Thyroid gland (tissue), 4 donors: ENCODE measurements at regions not wholly inside any gene's neighbourhood (a gene's known extent, or its start where the extent isn't known, plus 50 kb on each side); places are given as distances from the start of the nearest gene placed in this dataset.

Experiments used
- DNase-seq, 2 donors: peaks; one replicate each; pipeline ENCODE4 v3.0.0-alpha.2; 2019
- H3K27ac ChIP-seq, 3 donors: fragments of 200-600 bp; sonication (generic); 1 replicate in 2 of 3; 2 replicates in 1 of 3; pipeline ENCODE4 v1.5.1; 2016 to 2019; ENCODE audit warnings: mild to moderate bottlenecking in 1 of 3, moderate library complexity in 1 of 3
- H3K27me3 ChIP-seq: fragments of 200-600 bp; sonication (generic); one replicate; pipeline ENCODE4 v1.5.1; 2019
- H3K36me3 ChIP-seq, 2 donors: fragments of 200-600 bp; sonication (generic); one replicate each; pipeline ENCODE4 v1.5.1; 2016 to 2019
- H3K4me1 ChIP-seq, 2 donors: fragments of 200-600 bp; sonication (generic); one replicate each; pipeline ENCODE4 v1.5.1; 2017 to 2019
- H3K4me3 ChIP-seq, 3 donors: fragments of 200-600 bp; sonication (generic); replicated peaks in 1 of 3; 1 replicate in 2 of 3; 2 replicates in 1 of 3; pipeline ENCODE4 v1.5.1; 2016; ENCODE audit warnings: mild to moderate bottlenecking in 1 of 3
- H3K9me3 ChIP-seq: fragments of 200-600 bp; sonication (generic); one replicate; pipeline ENCODE4 v1.5.1; 2017
- POLR2A ChIP-seq, 2 donors: fragments of 450-650 bp; IDR thresholded peaks; one replicate each; pipeline ENCODE4 v1.6.1; 2017; ENCODE audit warnings: antibody characterized with exemption in 2 of 2, mild to moderate bottlenecking in 2 of 2, moderate library complexity in 1 of 2
- whole genome bisulfite sequencing, 2 donors: methylation state at CpG; one replicate each; pipeline ENCODE4 v1.1.5; 2017; 5-methylcytosine and 5-hydroxymethylcytosine counted together
- intact Hi-C: fragments of 100-400 bp; cut with DNase I; formaldehyde crosslinking; loops from one replicate; pipeline ENCODE4 v1.15.1; 2023
- TF ChIP-seq, protein P1 (sequence below), 6 experiments: fragments of 200-600 bp in 3 of 6; fragments of 450-650 bp in 3 of 6; sonication (generic) in 3 of 6; IDR thresholded peaks; one replicate each; pipeline ENCODE4 v1.5.1; 2016 to 2019; ENCODE audit warnings: antibody characterized with exemption in 6 of 6, mild to moderate bottlenecking in 2 of 6, inconsistent platforms in 1 of 6, moderate library complexity in 1 of 6

- intact Hi-C loops: no loop called here
These were observed 421.3 kb downstream of the CETN3 start for GRCh38 chr5:89988129-89988810.

GRCh38 chr5:89983216-89983615 is 426.3 kb downstream of the CETN3 start:
- no peaks in the 10 kb centered on the region for H3K9me3 ChIP-seq
- 68 to 69% methylated on average over 5 of the region's 5 CpGs for WGBS, 2 donors
- no peaks in the 10 kb centered on the region for H3K36me3 ChIP-seq
- no peaks in the 10 kb centered on the region for H3K27me3 ChIP-seq
- TF ChIP-seq, protein P1, sequence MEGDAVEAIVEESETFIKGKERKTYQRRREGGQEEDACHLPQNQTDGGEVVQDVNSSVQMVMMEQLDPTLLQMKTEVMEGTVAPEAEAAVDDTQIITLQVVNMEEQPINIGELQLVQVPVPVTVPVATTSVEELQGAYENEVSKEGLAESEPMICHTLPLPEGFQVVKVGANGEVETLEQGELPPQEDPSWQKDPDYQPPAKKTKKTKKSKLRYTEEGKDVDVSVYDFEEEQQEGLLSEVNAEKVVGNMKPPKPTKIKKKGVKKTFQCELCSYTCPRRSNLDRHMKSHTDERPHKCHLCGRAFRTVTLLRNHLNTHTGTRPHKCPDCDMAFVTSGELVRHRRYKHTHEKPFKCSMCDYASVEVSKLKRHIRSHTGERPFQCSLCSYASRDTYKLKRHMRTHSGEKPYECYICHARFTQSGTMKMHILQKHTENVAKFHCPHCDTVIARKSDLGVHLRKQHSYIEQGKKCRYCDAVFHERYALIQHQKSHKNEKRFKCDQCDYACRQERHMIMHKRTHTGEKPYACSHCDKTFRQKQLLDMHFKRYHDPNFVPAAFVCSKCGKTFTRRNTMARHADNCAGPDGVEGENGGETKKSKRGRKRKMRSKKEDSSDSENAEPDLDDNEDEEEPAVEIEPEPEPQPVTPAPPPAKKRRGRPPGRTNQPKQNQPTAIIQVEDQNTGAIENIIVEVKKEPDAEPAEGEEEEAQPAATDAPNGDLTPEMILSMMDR (IDR thresholded peaks at IDR 0.05): no peak
- TF ChIP-seq POLR2A (IDR thresholded peaks at IDR 0.05): no peak
- DNase-seq: no peak
- intact Hi-C loops: no loop called here
- H3K27ac ChIP-seq: no peak overlapping the region
- no peaks in the 10 kb centered on the region for H3K4me1 ChIP-seq
- no peak overlapping the region for H3K4me3 ChIP-seq

More at GRCh38 chr5:89988129-89988810, 421.3 kb downstream of the CETN3 start:
- Histone ChIP-seq H3K36me3 (no peaks in the 10 kb centered on the region), H3K4me1 (no peaks in the 10 kb centered on the region), H3K4me3 (no peak overlapping the region), H3K9me3 (no peaks in the 10 kb centered on the region), H3K27me3 (no peaks in the 10 kb centered on the region), H3K27ac (peak overlapping the region in 1 of 3 donors; percentile 51)
- no peak for DNase-seq
- TF ChIP-seq, protein P1 (IDR thresholded peaks at IDR 0.05): no peak
- TF ChIP-seq POLR2A (IDR thresholded peaks at IDR 0.05): no peak
- 77 to 81% methylated on average over 5 of the region's 5 CpGs for WGBS, 2 donors

GRCh38 chr5:89981878-89982773 is 427.4 kb downstream of the CETN3 start:
- no peaks in the 10 kb centered on the region for H3K9me3 ChIP-seq
- no peak overlapping the region for H3K27ac ChIP-seq
- no peak for DNase-seq
- H3K4me3 ChIP-seq: no peak overlapping the region
- intact Hi-C loops: no loop called here
- H3K27me3 ChIP-seq: no peaks in the 10 kb centered on the region
- no peak for TF ChIP-seq POLR2A (IDR thresholded peaks at IDR 0.05)
- TF ChIP-seq, protein P1 (IDR thresholded peaks at IDR 0.05): no peak
- no peaks in the 10 kb centered on the region for H3K4me1 ChIP-seq
- no peaks in the 10 kb centered on the region for H3K36me3 ChIP-seq
- 89 to 90% methylated on average over 6 of the region's 6 CpGs for WGBS, 2 donors

- WGBS, 2 donors: 60 to 83% methylated on average over 2 of the region's 2 CpGs
- H3K27me3 ChIP-seq: no peaks in the 10 kb centered on the region
- H3K9me3 ChIP-seq: no peaks in the 10 kb centered on the region
- H3K27ac ChIP-seq: no peak overlapping the region
- TF ChIP-seq, protein P1 (IDR thresholded peaks at IDR 0.05): no peak
- no peak for TF ChIP-seq POLR2A (IDR thresholded peaks at IDR 0.05)
- no peak for DNase-seq
- no peaks in the 10 kb centered on the region for H3K36me3 ChIP-seq
- no peak overlapping the region for H3K4me3 ChIP-seq
- intact Hi-C loops: no loop called here
- H3K4me1 ChIP-seq: no peaks in the 10 kb centered on the region
These were observed 428.5 kb downstream of the CETN3 start for GRCh38 chr5:89981021-89981420.

DNA sequence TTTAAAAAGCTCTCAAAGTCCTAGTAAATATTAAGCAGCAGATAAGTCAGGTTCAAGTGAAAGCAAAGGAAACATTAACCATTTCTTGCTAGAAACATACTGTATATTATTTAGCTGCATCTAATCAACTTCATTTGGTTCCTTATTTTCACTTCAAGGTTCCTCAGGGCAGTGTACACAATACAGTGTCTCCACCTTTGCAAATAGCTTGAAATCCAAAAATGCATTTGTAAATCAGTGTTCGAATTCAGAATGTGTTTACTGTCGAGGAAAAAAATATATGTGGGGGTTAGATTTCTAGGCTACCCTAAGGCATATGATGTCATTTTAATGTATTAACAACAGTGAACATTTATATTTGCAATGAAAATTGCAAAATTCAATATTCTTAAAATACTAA is 436.0 kb downstream of the CETN3 start:
- no peak overlapping the region for H3K27ac ChIP-seq
- H3K27me3 ChIP-seq: no peaks in the 10 kb centered on the region
- H3K4me1 ChIP-seq: peaks cover 0 to 11% of the 10 kb centered on the region in 2 donors
- WGBS, 2 donors: 87 to 91% methylated on average over 2 of the region's 2 CpGs
- H3K9me3 ChIP-seq: no peaks in the 10 kb centered on the region
- no peak for DNase-seq
- intact Hi-C loops: no loop called here
- no peak for TF ChIP-seq POLR2A (IDR thresholded peaks at IDR 0.05)
- no peak overlapping the region for H3K4me3 ChIP-seq
- H3K36me3 ChIP-seq: no peaks in the 10 kb centered on the region
